ENCODE measurements at regions not wholly inside any gene's neighbourhood (a gene's known extent, or its start where the extent isn't known, plus 50 kb on each side); places are given as distances from the start of the nearest gene placed in this dataset.

GRCh38 chr12:61993734-61994345 is 266.4 kb upstream of the USP15 start:
- Histone ChIP-seq H3K4me1 (peaks cover 0 to 2% of the 10 kb centered on the region in 2 donors), H3K4me3 (no peak overlapping the region), H3K27ac (no peak overlapping the region), H3K9me3 (no peaks in the 10 kb centered on the region), H3K27me3 (no peaks in the 10 kb centered on the region), H3K36me3 (no peaks in the 10 kb centered on the region)
- no peak for DNase-seq (ENCODE audit: low spot score in 2 of 2)
- intact Hi-C loops (cut with DNase I), result loop anchor here (5.0 to 10.0 kb wide), 2 partner anchors 128 to 339 kb away; no protein-coding TSS in a partner anchor
- TF ChIP-seq, protein P1, sequence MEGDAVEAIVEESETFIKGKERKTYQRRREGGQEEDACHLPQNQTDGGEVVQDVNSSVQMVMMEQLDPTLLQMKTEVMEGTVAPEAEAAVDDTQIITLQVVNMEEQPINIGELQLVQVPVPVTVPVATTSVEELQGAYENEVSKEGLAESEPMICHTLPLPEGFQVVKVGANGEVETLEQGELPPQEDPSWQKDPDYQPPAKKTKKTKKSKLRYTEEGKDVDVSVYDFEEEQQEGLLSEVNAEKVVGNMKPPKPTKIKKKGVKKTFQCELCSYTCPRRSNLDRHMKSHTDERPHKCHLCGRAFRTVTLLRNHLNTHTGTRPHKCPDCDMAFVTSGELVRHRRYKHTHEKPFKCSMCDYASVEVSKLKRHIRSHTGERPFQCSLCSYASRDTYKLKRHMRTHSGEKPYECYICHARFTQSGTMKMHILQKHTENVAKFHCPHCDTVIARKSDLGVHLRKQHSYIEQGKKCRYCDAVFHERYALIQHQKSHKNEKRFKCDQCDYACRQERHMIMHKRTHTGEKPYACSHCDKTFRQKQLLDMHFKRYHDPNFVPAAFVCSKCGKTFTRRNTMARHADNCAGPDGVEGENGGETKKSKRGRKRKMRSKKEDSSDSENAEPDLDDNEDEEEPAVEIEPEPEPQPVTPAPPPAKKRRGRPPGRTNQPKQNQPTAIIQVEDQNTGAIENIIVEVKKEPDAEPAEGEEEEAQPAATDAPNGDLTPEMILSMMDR (IDR thresholded peaks at IDR 0.05), result peak; percentile 20 to 70 (median 67)

- Histone ChIP-seq H3K36me3 (no peaks in the 10 kb centered on the region), H3K27ac (no peak overlapping the region), H3K9me3 (no peaks in the 10 kb centered on the region), H3K4me3 (no peak overlapping the region), H3K4me1 (peaks cover 0 to under 1% of the 10 kb centered on the region in 2 donors), H3K27me3 (no peaks in the 10 kb centered on the region)
- no peak for DNase-seq (ENCODE audit: low spot score in 2 of 2)
- TF ChIP-seq, protein P1 (IDR thresholded peaks at IDR 0.05), result no peak
- intact Hi-C loops (cut with DNase I), result loop anchor here (10.0 kb wide), 1 partner anchor 342 kb away; no protein-coding TSS in a partner anchor
Measured at GRCh38 chr12:61996717-61997116, 263.5 kb upstream of the USP15 start.

DNA sequence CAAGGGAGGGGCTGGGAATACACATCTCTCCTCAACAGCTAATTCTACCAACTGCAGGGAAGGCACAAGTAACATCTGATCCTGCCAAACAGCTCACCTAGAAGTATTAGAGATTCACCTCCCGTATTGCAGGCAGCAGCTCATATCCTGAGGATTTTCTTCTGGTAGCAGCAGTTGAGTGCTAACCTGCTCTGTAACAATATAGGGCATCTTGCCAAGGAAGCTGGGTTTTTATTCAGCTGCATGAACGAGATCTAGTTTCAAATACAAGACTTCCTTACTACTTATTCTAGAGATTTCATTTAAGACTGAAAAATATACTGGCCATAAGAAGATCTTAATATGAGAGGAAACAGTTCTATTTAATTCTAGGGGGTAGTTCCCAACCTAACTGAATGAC is 261.4 kb upstream of the USP15 start:
- Histone ChIP-seq H3K9me3 (no peaks in the 10 kb centered on the region), H3K4me3 (no peak overlapping the region), H3K36me3 (no peaks in the 10 kb centered on the region), H3K27ac (no peak overlapping the region), H3K4me1 (no peaks in the 10 kb centered on the region), H3K27me3 (no peaks in the 10 kb centered on the region)
- no peak for DNase-seq (ENCODE audit: low spot score in 2 of 2)
- intact Hi-C loops (cut with DNase I), result loop anchor here (10.0 kb wide), 1 partner anchor 344 kb away; no protein-coding TSS in a partner anchor
- TF ChIP-seq, protein P1 (IDR thresholded peaks at IDR 0.05), result no peak

- no peaks in the 10 kb centered on the region for H3K27me3 ChIP-seq
- H3K4me3 ChIP-seq, result no peak overlapping the region
- no peaks in the 10 kb centered on the region for H3K9me3 ChIP-seq
- no peaks in the 10 kb centered on the region for H3K36me3 ChIP-seq
- no peak overlapping the region for H3K27ac ChIP-seq
- intact Hi-C loops (cut with DNase I), result loop anchor here (10.0 kb wide), 1 partner anchor 345 kb away; no protein-coding TSS in a partner anchor
- H3K4me1 ChIP-seq, result no peaks in the 10 kb centered on the region
- no peak for DNase-seq (ENCODE audit: low spot score in 2 of 2)
- TF ChIP-seq, protein P1 (IDR thresholded peaks at IDR 0.05), result no peak
Measured at GRCh38 chr12:61999311-61999710, 260.9 kb upstream of the USP15 start.

- Histone ChIP-seq H3K4me1 (no peaks in the 10 kb centered on the region), H3K27me3 (no peaks in the 10 kb centered on the region), H3K4me3 (no peak overlapping the region), H3K27ac (no peak overlapping the region), H3K36me3 (no peaks in the 10 kb centered on the region), H3K9me3 (no peaks in the 10 kb centered on the region)
- TF ChIP-seq, protein P1 (IDR thresholded peaks at IDR 0.05), result no peak
- DNase-seq (ENCODE audit: low spot score in 2 of 2), result no peak
- intact Hi-C loops (cut with DNase I), result no loop called here
Measured at GRCh38 chr12:62001424-62001823, 258.8 kb upstream of the USP15 start.

All from ascending aorta (tissue), 2 donors.